HG03571 (cell line): ENCODE measurements at regions not wholly inside any gene's neighbourhood (a gene's known extent, or its start where the extent isn't known, plus 50 kb on each side); places are given as distances from the start of the nearest gene placed in this dataset.
"Not testable (repeated sequence)": the region's sequence is repeated elsewhere in the genome, so short reads cannot be mapped to it uniquely, and the experiment has no call there.

ENCODE experiments used
- ATAC-seq: cut with Tn5 transposase; IDR thresholded peaks from one replicate; pipeline ENCODE4 v1.9.1; 2021; ENCODE audit not compliant: unreplicated experiment

DNA sequence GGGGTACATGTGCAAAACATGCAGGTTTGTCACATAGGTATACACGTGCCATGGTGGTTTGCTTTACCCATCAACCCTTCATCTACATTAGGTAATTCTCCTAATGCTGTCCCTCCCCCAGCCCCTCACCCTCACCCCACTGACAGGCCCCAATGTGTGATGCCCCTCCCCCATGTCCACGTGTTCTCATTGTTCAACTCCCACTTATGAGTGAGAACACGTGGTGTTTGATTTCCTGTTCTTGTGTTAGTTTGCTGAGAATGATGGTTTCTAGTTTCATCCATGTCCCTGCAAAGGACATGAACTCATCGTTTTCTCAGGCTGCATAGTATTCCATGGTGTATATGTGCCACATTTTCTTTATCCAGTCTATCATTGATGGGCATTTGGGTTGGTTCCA is 232.9 kb upstream of the RASGRP1 start:
- not testable (repeated sequence) for ATAC-seq

- not testable (repeated sequence) for ATAC-seq
Measured at GRCh38 chr15:38799202-38799601, 234.6 kb upstream of the RASGRP1 start.

GRCh38 chr15:38809621-38810020 is 245.0 kb upstream of the RASGRP1 start:
- no peak for ATAC-seq

DNA sequence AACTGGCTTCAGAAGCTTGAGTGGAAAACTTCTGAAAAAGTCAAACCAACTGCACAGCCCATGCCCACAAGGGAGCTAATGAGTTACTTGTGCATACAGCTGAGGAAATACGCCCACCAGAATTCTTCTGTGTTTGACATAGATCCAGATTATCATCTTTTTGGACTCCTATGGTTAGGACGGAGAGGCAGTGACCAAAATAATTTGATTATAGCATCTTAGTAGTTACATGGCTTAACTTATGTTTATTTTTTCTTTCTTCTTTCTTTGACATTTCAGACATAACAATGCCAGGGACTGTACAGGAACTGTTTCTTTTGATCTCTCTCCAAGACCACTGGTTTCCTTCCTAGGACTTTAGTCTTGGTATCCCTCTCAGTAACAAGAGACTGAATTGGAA is 246.1 kb upstream of the RASGRP1 start:
- no peak for ATAC-seq

GRCh38 chr15:38814254-38814653 is 249.6 kb upstream of the RASGRP1 start:
- not testable (repeated sequence) for ATAC-seq

- no peak for ATAC-seq
Measured at GRCh38 chr15:38814891-38815290, 250.3 kb upstream of the RASGRP1 start.

DNA sequence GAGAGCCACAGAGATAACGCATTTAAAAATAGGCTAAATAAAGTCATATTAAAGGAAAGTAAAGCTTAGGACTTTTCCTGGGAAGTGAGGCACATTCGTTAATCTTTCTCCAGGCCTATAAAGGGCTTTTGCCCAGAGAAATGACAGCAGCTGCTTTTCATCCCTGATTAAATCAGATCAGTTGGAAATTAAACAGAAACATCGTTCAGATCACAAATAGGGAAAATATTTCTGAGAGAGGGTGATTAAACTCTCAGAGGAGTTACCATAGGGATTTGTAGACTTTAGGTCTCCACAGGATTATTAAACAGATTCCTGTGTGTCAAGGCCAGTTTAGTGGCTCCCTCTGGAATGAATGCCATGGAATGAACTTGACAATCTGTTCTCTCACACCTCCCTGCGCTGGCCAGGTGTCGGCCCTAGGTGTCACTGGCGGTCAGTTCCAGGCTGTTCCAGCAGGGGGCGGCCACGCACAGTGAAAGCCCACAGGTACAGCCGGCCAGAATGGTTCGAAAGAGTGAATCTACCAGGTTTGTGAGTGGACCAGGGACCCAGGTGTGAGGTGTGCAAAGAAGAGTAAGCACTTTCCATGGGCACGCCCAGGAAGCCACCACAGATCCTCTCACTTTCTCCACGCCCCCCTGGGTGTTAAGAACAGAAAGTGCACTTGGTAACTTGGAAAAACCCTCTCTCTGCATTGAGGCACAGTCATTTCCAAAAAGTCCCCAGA is 253.0 kb upstream of the RASGRP1 start:
- peak; percentile 92 for ATAC-seq

- no peak for ATAC-seq
Measured at GRCh38 chr15:38818157-38818790, 253.7 kb upstream of the RASGRP1 start.

DNA sequence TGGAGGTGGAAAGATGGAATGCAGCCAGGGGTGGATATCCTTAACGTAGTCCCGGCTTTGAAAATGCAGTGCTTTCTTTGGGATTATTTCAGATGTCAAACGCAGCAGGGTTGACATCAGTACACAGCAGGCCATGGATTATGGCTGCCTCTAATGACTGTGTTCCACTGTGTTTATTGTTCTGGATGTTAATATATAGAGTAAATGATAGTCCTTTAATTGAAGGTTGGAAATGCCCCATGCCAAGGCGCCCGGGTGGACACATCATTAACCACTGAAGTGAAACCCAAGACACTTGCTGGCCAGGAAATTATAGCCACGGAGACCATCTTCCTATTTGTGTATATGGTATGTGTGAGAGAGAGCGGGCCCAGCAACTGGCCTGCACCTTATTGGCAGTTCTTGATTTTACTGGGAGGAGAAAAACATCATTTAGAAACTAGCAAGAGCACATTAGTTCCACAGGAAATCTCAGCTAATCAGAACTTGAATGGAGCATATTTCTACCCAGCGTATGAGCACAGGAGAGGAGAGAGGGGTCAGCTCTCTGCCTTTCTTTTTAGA is 254.9 kb upstream of the RASGRP1 start:
- no peak for ATAC-seq

DNA sequence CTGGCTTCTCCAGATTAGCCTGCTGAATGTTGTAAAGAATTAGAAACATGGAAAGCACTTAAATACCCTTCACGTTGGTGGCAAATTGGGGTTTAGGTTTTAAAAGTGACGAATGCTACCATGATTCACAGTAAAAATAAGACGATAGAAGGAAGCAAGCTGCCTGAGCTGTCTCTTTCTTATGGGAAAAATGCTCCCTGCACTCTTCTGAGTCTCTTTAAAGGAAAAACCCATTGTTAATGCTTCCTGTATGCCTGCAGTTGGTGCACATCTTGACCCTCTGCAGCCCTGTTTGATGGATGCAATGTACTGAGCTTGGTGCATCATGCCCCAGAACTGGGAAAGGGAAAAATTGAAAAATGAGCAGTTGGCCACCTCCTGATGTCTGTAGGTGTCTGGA is 258.6 kb upstream of the RASGRP1 start:
- no peak for ATAC-seq

DNA sequence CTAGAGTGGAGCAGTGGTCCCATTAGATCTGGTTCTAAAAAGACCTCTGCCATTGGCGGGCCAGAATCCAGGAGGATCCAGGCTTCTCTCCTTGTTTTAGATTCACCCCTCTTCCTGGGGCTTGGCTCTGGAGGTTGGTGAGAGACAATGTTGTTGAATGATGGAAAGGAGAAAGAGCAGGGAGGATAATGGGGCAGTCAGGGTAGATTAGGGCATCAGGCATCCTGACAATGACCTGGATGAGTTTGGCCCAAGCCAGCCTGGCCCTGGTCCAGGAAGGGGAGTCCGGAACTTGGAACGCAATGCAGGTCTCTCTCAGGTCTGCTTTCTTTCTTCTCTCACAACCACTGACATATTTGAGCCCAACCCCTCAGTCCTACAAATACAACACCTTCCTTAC is 260.1 kb upstream of the RASGRP1 start:
- no peak for ATAC-seq

DNA sequence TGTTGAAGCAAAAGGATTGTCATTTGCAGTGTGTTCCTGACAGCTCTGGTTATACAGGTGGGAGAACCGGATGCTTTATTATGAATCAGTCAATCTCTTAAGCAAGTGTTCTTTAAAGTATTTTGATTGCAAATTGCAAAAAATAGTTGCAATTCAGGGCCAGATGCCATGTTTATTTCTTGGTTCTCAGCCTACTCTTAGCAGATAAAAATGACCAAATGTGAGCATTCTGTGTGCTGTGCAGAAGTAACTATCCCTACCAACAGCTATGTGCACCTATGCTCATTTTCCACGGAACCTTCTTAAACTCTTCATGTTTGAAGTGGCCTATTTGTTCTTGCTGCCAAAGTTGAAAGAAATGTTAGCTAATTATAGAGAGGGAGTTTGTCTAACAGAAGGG is 262.3 kb upstream of the RASGRP1 start:
- no peak for ATAC-seq

DNA sequence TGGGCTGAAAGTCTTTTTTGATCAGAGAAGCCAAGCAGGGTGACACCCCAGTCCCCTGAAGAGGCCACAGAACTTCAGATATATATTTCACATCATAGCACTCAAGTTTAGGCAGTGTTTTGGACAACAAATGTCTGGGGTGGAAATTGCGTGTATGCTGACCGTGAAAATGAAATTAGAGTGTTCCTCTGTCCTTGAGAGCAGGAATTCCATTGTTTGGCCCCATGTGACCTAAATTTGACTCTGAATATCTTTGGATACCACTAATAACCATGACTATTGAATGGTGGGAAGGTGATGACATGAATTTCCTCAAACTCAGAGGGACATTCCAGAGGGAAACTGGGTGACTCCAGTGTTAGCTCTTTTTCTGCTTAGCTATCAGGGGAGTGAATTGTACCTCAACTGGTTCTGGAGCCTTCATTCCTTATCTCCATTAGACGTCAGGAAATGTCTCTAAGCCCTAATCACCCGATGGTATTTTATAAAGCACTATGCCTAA is 263.5 kb upstream of the RASGRP1 start:
- ATAC-seq, result no peak

GRCh38 chr15:38829086-38829485 is 264.5 kb upstream of the RASGRP1 start:
- no peak for ATAC-seq

GRCh38 chr15:38842226-38842625 is 277.6 kb upstream of the RASGRP1 start:
- no peak for ATAC-seq

GRCh38 chr15:38843051-38843501 is 278.5 kb upstream of the RASGRP1 start:
- no peak for ATAC-seq

- no peak for ATAC-seq
Measured at GRCh38 chr15:38843736-38844590, 279.3 kb upstream of the RASGRP1 start.

DNA sequence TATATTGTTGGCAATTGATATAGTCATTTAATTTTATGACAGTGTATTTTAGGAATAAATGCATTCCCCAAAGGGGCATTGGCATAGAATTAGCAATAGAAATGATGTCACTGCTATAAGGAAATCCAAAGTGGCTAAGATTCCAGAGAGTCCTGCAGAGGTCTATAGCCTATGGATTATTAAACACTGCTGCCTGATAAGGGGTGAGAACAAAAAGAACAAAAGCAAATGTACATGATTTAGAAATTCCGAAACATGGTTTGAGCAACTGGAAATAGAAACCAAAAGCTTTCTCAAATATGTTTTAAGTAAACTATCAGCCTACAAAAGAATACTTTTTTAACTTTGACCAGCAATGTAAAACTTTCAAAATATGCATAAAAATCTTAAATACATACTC is 280.1 kb upstream of the RASGRP1 start:
- no peak for ATAC-seq

- no peak for ATAC-seq
Measured at GRCh38 chr15:38846346-38846745, 281.7 kb upstream of the RASGRP1 start.

GRCh38 chr15:38847666-38848065 is 283.1 kb upstream of the RASGRP1 start:
- ATAC-seq, result no peak

- no peak for ATAC-seq
Measured at GRCh38 chr15:38849046-38849445, 284.4 kb upstream of the RASGRP1 start.
